Activated naive CD8-positive, alpha-beta T cell (primary cell): ENCODE measurements at regions not wholly inside any gene's neighbourhood (a gene's known extent, or its start where the extent isn't known, plus 50 kb on each side); places are given as distances from the start of the nearest gene placed in this dataset.

ENCODE experiments used
- H3K27ac Mint-ChIP-seq: one replicate; pipeline ENCODE4 v1.8.0; 2021; ENCODE audit warnings: mixed read lengths
- H3K27me3 Mint-ChIP-seq: one replicate; pipeline ENCODE4 v1.8.0; 2021; ENCODE audit warnings: mixed read lengths
- H3K36me3 Mint-ChIP-seq: one replicate; pipeline ENCODE4 v1.8.0; 2021; ENCODE audit warnings: mixed read lengths
- H3K4me1 Mint-ChIP-seq: one replicate; pipeline ENCODE4 v1.8.0; 2021; ENCODE audit warnings: low read depth, mixed read lengths
- H3K4me3 Mint-ChIP-seq: one replicate; pipeline ENCODE4 v1.8.0; 2021; ENCODE audit warnings: mild to moderate bottlenecking, mixed read lengths
- H3K9me3 Mint-ChIP-seq: one replicate; pipeline ENCODE4 v1.8.0; 2021; ENCODE audit warnings: low read depth, mixed read lengths

- no peak overlapping the region for H3K27ac Mint-ChIP-seq
- no peaks in the 10 kb centered on the region for H3K27me3 Mint-ChIP-seq
- no peaks in the 10 kb centered on the region for H3K36me3 Mint-ChIP-seq
- H3K4me1 Mint-ChIP-seq, result peaks cover 15% of the 10 kb centered on the region
- H3K9me3 Mint-ChIP-seq, result no peaks in the 10 kb centered on the region
- H3K4me3 Mint-ChIP-seq, result no peak overlapping the region
These were observed 382.5 kb upstream of the PRKCQ start for GRCh38 chr10:6962576-6962975.

DNA sequence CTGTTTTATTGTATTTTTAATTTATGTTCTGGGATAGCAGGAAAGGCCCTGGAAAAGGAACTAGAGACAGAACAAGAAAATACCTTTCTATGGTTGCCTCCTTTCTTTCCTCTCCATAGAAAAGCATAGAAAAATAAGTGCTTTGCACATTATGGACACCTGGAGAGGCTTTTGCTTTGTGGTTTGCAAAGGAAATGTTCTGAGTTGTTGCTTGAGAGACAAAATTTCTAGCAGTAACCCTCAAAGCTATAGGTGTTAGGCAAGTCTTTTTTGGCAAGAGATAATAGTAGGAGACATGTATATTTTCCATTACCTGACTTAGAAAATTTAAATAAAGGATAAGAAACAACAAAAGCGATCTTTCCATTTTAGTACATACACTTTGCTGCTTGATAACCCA is 378.6 kb upstream of the PRKCQ start:
- no peaks in the 10 kb centered on the region for H3K27me3 Mint-ChIP-seq
- no peak overlapping the region for H3K4me3 Mint-ChIP-seq
- H3K27ac Mint-ChIP-seq, result no peak overlapping the region
- H3K4me1 Mint-ChIP-seq, result peaks cover 15% of the 10 kb centered on the region
- H3K36me3 Mint-ChIP-seq, result no peaks in the 10 kb centered on the region
- H3K9me3 Mint-ChIP-seq, result no peaks in the 10 kb centered on the region

GRCh38 chr10:6958254-6958653 is 378.2 kb upstream of the PRKCQ start:
- Mint-ChIP-seq H3K9me3 (no peaks in the 10 kb centered on the region), H3K27me3 (no peaks in the 10 kb centered on the region), H3K4me3 (no peak overlapping the region), H3K4me1 (peaks cover 15% of the 10 kb centered on the region), H3K36me3 (no peaks in the 10 kb centered on the region), H3K27ac (no peak overlapping the region)

- no peak overlapping the region for H3K27ac Mint-ChIP-seq
These were observed 377.8 kb upstream of the PRKCQ start for GRCh38 chr10:6957851-6958250.

DNA sequence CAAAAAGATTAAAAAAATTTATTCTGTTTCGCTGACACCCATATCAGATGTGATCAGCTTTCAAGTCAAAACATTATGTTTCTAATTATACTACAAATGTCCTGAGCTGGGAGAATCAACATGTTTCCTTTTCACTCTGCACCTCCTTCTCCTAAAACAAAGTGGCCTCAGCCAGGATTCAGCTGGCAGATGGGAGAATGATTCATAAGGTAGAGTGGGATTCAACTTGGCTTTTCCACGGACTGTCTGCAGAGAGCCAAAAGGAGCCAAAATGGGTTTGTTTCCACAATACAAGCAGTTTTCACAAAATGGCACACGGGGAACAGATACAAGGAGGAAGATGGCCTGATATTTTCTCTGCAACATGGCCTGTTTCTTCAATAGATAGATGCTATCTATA is 376.5 kb upstream of the PRKCQ start:
- H3K9me3 Mint-ChIP-seq, result no peaks in the 10 kb centered on the region
- no peak overlapping the region for H3K27ac Mint-ChIP-seq
- H3K27me3 Mint-ChIP-seq, result no peaks in the 10 kb centered on the region
- H3K4me3 Mint-ChIP-seq, result no peak overlapping the region
- no peaks in the 10 kb centered on the region for H3K36me3 Mint-ChIP-seq
- peaks cover 12% of the 10 kb centered on the region for H3K4me1 Mint-ChIP-seq

More at GRCh38 chr10:6957851-6958250, 377.8 kb upstream of the PRKCQ start:
- H3K4me1 Mint-ChIP-seq, result peaks cover 13% of the 10 kb centered on the region
- no peaks in the 10 kb centered on the region for H3K36me3 Mint-ChIP-seq
- H3K27me3 Mint-ChIP-seq, result no peaks in the 10 kb centered on the region
- no peak overlapping the region for H3K4me3 Mint-ChIP-seq
- no peaks in the 10 kb centered on the region for H3K9me3 Mint-ChIP-seq

DNA sequence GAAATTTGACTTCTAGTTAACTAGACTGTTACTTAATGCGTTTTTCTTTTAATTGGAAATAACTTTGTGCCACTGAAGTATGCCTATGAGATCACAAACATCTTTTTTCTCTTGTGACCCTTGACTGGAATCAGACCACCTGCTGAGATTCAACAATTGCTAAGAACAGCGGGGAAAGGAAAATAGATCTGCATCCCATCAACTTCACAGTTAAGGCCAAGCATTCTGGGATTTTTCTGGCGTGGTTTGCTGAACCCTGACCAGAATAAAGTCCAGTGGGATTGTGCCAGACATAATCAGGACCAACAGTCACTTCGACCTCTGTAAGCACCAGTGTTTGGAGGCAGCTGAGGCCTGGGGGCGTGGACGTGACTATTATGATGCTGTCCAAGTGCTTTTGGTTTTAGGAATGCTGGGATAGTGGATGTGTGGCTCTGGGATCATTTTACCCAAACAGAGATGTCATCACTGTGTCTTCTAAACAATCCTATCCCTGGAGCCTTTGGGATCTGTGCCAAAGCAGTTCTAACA is 373.3 kb upstream of the PRKCQ start:
- Mint-ChIP-seq H3K4me1 (peaks cover 9% of the 10 kb centered on the region), H3K27ac (no peak overlapping the region), H3K36me3 (no peaks in the 10 kb centered on the region), H3K9me3 (peaks cover 4% of the 10 kb centered on the region), H3K4me3 (no peak overlapping the region), H3K27me3 (no peaks in the 10 kb centered on the region)

DNA sequence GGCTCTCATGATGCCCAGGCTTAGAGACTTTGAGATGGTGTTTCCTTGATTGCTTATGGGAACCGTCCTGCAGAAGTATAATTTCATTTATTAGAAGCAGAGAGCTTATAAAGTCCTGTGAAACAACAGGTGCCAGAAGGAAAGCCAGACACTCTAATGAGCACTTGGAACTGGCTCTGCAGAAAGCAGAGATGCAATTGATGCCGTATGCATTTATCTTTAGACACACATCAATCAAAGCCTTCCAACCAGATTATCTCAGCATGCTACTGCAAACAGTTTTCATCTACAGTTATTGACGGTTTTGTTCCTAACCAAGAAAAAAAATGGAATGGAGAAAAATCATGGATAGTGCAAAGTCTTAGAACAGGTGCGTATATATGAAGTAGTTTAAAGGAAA is 371.7 kb upstream of the PRKCQ start:
- H3K4me1 Mint-ChIP-seq, result peaks cover 5% of the 10 kb centered on the region
- H3K27me3 Mint-ChIP-seq, result no peaks in the 10 kb centered on the region
- peaks cover 4% of the 10 kb centered on the region for H3K9me3 Mint-ChIP-seq
- no peaks in the 10 kb centered on the region for H3K36me3 Mint-ChIP-seq
- H3K27ac Mint-ChIP-seq, result no peak overlapping the region
- H3K4me3 Mint-ChIP-seq, result no peak overlapping the region

DNA sequence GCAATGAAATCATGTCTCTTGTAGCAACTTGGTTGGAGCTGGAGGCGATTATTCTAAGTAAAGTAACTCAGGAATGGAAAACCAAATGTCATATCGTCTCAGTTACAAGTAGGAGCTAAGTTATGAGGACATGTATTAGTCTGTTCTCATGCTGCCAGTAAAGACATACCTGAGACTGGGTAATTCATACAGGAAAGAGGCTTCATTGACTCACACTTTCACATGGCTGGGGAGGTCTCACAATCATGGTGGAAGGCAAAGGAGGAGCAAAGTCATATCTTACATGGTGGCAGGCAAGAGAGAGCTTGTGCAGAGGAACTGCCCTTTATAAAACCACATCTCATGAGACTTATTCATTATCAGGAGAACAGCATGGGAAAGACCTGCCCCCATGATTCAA is 370.1 kb upstream of the PRKCQ start:
- Mint-ChIP-seq H3K4me3 (no peak overlapping the region), H3K36me3 (no peaks in the 10 kb centered on the region), H3K4me1 (peaks cover 5% of the 10 kb centered on the region), H3K9me3 (peaks cover 4% of the 10 kb centered on the region), H3K27me3 (no peaks in the 10 kb centered on the region), H3K27ac (no peak overlapping the region)

DNA sequence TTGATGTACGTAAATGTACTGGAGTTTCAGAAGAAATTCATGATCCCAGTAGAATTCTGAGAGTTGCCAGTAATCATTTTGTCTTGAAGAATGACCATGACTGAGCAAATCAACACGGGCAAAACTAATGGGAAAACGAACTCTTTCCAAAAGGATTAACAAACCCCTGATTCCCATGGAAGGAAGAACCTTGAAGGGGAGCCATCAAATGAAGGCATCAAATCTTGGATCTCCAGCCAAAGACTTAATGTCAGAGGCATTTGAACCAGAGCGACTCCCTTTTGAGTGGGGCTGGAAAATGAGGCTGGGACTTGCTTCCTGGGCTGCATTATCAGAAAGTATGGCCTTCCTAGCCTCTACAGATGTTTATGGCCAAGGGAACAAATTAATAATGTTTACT is 364.4 kb upstream of the PRKCQ start:
- Mint-ChIP-seq H3K27ac (no peak overlapping the region), H3K36me3 (no peaks in the 10 kb centered on the region), H3K27me3 (peaks cover 8% of the 10 kb centered on the region), H3K4me1 (no peaks in the 10 kb centered on the region), H3K4me3 (no peak overlapping the region), H3K9me3 (peaks cover 4% of the 10 kb centered on the region)

- Mint-ChIP-seq H3K27me3 (peaks cover 6% of the 10 kb centered on the region), H3K9me3 (peaks cover 8% of the 10 kb centered on the region), H3K4me3 (no peak overlapping the region), H3K36me3 (no peaks in the 10 kb centered on the region), H3K4me1 (no peaks in the 10 kb centered on the region), H3K27ac (no peak overlapping the region)
These were observed 358.3 kb upstream of the PRKCQ start for GRCh38 chr10:6938384-6938783.

GRCh38 chr10:6936931-6937330 is 356.9 kb upstream of the PRKCQ start:
- Mint-ChIP-seq H3K4me1 (no peaks in the 10 kb centered on the region), H3K9me3 (peaks cover 8% of the 10 kb centered on the region), H3K27ac (no peak overlapping the region), H3K4me3 (no peak overlapping the region), H3K36me3 (no peaks in the 10 kb centered on the region), H3K27me3 (peaks cover 6% of the 10 kb centered on the region)

- Mint-ChIP-seq H3K4me3 (no peak overlapping the region), H3K27ac (peak overlapping the region; percentile 35), H3K27me3 (peaks cover 3% of the 10 kb centered on the region), H3K4me1 (peaks cover 46% of the 10 kb centered on the region), H3K36me3 (no peaks in the 10 kb centered on the region), H3K9me3 (no peaks in the 10 kb centered on the region)
These were observed 349.2 kb upstream of the PRKCQ start for GRCh38 chr10:6929148-6929830.

GRCh38 chr10:6928586-6928985 is 348.5 kb upstream of the PRKCQ start:
- H3K4me3 Mint-ChIP-seq, result peak overlapping the region; percentile 77
- H3K9me3 Mint-ChIP-seq, result no peaks in the 10 kb centered on the region
- H3K27me3 Mint-ChIP-seq, result peaks cover 3% of the 10 kb centered on the region
- H3K36me3 Mint-ChIP-seq, result no peaks in the 10 kb centered on the region
- peaks cover 48% of the 10 kb centered on the region for H3K4me1 Mint-ChIP-seq
- H3K27ac Mint-ChIP-seq, result peak overlapping the region; percentile 97

GRCh38 chr10:6926971-6927370 is 346.9 kb upstream of the PRKCQ start:
- peaks cover 6% of the 10 kb centered on the region for H3K27me3 Mint-ChIP-seq
- H3K9me3 Mint-ChIP-seq, result no peaks in the 10 kb centered on the region
- H3K4me1 Mint-ChIP-seq, result peaks cover 48% of the 10 kb centered on the region
- peak overlapping the region; percentile 77 for H3K4me3 Mint-ChIP-seq
- peak overlapping the region; percentile 55 for H3K27ac Mint-ChIP-seq
- no peaks in the 10 kb centered on the region for H3K36me3 Mint-ChIP-seq

DNA sequence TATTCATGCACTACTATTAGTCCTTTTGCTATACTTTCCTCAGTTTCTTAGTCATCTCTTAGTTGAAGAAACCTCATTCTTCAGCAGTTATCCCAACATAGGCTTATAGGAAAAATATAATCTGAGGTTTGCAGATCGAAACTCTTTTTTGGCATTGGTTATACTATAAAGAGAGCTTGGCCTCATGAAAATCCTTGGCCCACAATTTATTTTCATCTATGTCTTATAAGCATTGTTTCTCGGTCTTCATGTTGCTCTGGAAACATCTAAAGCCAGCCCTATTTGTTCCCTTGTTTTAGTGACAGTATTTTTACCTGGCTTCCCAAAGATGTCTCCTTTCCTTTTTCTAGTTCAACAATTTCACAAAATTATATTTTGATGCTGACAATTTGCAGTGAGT is 345.1 kb upstream of the PRKCQ start:
- no peaks in the 10 kb centered on the region for H3K9me3 Mint-ChIP-seq
- peaks cover 52% of the 10 kb centered on the region for H3K4me1 Mint-ChIP-seq
- no peaks in the 10 kb centered on the region for H3K36me3 Mint-ChIP-seq
- peaks cover 3% of the 10 kb centered on the region for H3K27me3 Mint-ChIP-seq
- H3K4me3 Mint-ChIP-seq, result peak overlapping the region; percentile 56
- peak overlapping the region; percentile 16 for H3K27ac Mint-ChIP-seq

DNA sequence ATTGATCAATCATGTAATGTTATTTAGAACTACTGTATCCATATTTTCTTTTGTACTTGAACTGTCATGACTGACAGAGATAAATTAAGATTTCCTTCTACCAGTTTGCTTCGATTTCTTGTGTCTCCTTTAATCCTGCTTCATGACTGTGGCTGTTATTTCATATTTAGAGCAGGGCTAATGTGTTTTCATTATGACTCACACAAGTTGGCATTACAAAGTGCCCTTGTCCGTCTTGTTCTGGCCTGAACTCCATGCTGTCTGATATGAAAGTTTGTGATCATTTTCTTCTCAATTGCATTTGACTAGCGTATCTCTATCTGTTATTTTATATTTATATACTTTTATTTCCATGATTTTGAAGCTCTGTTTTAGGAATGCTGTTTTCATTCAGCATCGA is 344.1 kb upstream of the PRKCQ start:
- H3K4me1 Mint-ChIP-seq, result peaks cover 55% of the 10 kb centered on the region
- H3K9me3 Mint-ChIP-seq, result no peaks in the 10 kb centered on the region
- no peaks in the 10 kb centered on the region for H3K36me3 Mint-ChIP-seq
- H3K4me3 Mint-ChIP-seq, result no peak overlapping the region
- peaks cover 2% of the 10 kb centered on the region for H3K27me3 Mint-ChIP-seq
- H3K27ac Mint-ChIP-seq, result no peak overlapping the region
